ENCODE measurements at regions not wholly inside any gene's neighbourhood (a gene's known extent, or its start where the extent isn't known, plus 50 kb on each side); places are given as distances from the start of the nearest gene placed in this dataset.

GRCh38 chr6:85186546-85187175 is 263.2 kb upstream of the NT5E start:
- POLR2A ChIA-PET = no interaction called here
- no peak overlapping the region for H3K4me3 ChIP-seq (ENCODE audit: low read depth, low read length)
- DNase-seq (ENCODE audit: low read depth, low spot score) = no peak
- CTCF ChIA-PET = no interaction called here
- TF ChIP-seq CTCF (IDR thresholded peaks at IDR 0.05; ENCODE audit: insufficient read depth, low read length, missing control alignments) = no peak

DNA sequence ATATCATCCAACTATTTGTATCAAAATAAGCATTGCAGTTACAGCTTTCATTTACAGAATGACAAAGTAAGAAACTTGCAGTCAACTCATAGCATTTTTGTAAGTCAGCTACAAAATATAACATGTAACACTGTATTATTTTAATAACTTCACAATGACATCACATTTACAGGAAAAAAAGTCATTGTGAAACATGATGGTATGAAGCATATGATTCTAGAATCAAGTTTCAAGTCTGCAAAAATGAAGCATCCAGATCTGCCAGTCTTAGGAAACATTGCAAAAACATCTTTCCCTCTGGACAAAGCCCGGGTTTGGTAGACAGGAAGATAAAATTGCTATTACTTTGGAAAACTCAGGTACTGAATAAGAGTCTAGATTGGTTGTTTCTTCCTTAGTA is 263.9 kb upstream of the NT5E start:
- ChIA-PET POLR2A (no interaction called here), CTCF (no interaction called here)
- TF ChIP-seq CTCF (IDR thresholded peaks at IDR 0.05; ENCODE audit: insufficient read depth, low read length, missing control alignments) = no peak
- DNase-seq (ENCODE audit: low read depth, low spot score) = no peak
- no peak overlapping the region for H3K4me3 ChIP-seq (ENCODE audit: low read depth, low read length)

GRCh38 chr6:85183841-85184240 is 266.0 kb upstream of the NT5E start:
- no peak for TF ChIP-seq CTCF (IDR thresholded peaks at IDR 0.05; ENCODE audit: insufficient read depth, low read length, missing control alignments)
- CTCF ChIA-PET = no interaction called here
- no peak overlapping the region for H3K4me3 ChIP-seq (ENCODE audit: low read depth, low read length)
- no peak for DNase-seq (ENCODE audit: low read depth, low spot score)
- POLR2A ChIA-PET = no interaction called here

DNA sequence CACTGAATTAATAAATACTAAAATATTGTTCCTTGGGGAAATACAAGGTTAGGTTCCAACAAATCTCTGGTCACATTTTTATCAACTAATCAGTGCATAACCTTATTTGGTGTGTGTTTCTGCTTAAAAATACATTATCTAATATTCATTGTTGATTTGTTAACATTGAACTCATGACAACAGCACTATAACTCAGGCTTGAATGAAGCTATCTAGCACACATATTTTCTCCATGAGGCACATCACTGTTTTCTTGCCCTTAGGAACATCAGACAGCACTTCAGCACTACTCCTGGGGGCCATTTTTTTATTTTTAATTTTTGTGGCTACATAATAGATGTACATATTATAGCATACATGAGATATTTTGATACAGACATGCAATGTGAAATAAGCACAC is 277.2 kb upstream of the NT5E start:
- ChIA-PET POLR2A (no interaction called here), CTCF (no interaction called here)
- DNase-seq (ENCODE audit: low read depth, low spot score) = no peak
- no peak for TF ChIP-seq CTCF (IDR thresholded peaks at IDR 0.05; ENCODE audit: insufficient read depth, low read length, missing control alignments)
- H3K4me3 ChIP-seq (ENCODE audit: low read depth, low read length) = no peak overlapping the region

DNA sequence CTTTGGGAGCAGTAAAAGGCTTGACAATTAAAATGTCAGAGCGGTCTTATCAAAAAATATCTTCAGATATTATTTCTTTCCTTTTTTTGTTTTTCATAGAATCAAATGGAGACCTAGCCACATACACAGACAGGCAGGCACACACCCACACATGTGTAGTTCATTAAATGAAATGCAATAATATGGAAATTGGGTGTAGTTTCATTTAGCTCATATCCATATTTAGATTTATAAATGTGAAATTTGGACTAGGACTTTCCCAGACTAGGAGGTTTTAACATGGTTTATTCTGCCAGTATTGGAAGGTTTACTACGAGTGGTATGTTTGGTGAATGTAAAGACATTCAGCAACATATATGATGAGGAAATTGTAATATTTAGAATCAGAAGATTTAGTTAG is 277.7 kb upstream of the NT5E start:
- ChIA-PET POLR2A (no interaction called here), CTCF (no interaction called here)
- DNase-seq (ENCODE audit: low read depth, low spot score) = no peak
- H3K4me3 ChIP-seq (ENCODE audit: low read depth, low read length) = no peak overlapping the region
- no peak for TF ChIP-seq CTCF (IDR thresholded peaks at IDR 0.05; ENCODE audit: insufficient read depth, low read length, missing control alignments)

DNA sequence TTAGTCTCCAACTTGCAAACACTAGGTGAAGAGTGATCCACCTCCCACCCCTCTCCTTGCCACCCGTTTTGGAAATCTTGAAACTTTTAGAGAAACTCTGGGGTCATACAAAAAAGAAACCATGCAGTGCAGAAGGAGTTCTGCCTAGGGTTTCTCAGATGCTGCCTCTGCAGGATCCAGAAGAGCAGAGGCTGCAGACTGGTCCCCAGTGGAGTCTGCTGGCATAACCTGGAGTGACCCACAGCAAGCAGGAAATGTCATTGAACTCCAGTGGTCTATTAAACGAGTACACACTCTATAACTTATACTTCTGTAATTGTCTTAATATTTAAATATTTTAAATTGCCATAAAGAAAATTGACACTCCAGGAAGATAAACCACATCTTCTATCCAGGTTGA is 280.7 kb upstream of the NT5E start:
- H3K4me3 ChIP-seq (ENCODE audit: low read depth, low read length) = no peak overlapping the region
- ChIA-PET POLR2A (no interaction called here), CTCF (no interaction called here)
- no peak for TF ChIP-seq CTCF (IDR thresholded peaks at IDR 0.05; ENCODE audit: insufficient read depth, low read length, missing control alignments)
- DNase-seq (ENCODE audit: low read depth, low spot score) = no peak

All from AG04449 (cell line).